ENCODE measurements at regions not wholly inside any gene's neighbourhood (a gene's known extent, or its start where the extent isn't known, plus 50 kb on each side); places are given as distances from the start of the nearest gene placed in this dataset.
"Not testable (repeated sequence)": the region's sequence is repeated elsewhere in the genome, so short reads cannot be mapped to it uniquely, and the experiment has no call there.

DNA sequence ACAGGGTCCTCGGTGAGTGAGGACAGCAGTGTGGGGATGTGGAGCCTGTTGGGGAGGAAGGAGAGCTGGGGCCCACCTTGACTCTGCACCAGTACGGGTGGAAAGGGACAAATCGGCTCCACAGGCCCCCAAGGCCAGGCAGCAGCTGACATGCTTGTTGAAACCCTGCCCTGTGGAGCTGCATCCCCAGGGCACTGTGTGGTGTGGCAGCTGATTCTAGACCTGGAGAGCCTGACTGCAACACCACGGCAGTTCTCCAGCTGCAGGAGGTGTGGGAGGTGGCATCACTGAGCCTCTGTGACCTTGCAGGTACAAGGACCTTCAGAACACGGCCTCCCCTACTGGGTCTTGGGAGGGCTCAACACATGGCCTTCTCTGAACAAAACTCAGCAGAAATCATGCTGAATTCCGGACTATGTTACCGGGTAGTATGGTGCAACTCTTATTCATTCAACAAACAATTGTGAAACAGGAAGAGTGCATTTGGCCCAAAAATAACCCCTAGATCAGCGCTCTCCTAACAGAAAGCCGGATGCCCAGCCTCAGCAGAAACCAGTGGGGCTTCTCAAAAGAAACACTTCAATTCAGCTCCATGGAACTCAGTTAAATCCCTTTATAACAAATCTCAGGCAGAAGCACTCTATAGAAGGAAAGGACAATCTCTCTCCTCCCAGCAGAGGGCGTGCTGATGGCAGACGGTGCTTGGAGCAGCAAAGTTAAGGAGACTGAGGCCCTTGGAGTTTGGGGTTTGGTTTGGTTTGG, 104.4 kb upstream of the SALL3 start:
- DNase-seq (ENCODE audit: low read depth in 2 of 2), result peak; percentile 11 to 12

DNA sequence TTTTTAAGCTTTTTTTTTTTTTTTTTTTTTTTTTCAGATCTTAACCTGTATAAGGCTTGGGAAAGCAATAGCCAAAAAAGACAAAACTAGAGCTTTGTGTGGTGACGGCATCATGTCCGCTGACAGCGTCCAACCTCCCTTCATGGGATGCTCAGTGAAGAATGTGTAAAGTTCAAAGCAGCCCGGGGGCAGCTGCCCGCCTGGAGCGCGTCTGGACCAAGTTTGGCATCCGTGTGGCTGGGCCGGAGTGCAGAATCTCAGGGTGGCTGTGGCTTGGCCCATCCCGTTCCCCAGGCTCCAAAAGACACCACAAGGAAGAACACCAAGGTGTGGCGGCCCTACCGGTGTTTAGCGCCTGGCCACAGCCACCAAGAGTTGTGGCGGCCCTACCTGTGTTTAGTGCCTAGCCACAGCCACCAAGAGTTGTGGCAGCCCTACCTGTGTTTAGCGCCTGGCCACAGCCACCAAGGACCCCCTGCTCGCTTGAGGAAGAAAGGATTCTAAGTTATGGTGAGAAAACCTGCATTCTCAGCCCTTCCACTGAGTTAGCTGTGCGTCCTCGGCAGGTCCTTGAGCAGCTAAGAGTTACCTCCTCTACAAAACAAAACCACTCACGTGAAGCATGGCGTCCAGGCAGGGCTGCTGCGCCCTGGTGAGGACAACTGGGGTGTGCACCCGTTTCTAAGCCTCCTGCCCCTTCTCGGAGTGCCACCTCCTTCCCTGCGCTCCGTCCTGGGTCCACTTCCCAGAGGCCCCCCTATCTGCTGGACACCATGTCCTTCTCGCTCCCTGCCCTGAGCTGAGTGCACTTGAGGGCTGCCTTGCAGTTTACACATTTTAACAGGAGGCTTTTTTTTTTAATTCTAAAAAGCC, 103.6 kb upstream of the SALL3 start:
- no peak for DNase-seq (ENCODE audit: low read depth in 2 of 2)

DNA sequence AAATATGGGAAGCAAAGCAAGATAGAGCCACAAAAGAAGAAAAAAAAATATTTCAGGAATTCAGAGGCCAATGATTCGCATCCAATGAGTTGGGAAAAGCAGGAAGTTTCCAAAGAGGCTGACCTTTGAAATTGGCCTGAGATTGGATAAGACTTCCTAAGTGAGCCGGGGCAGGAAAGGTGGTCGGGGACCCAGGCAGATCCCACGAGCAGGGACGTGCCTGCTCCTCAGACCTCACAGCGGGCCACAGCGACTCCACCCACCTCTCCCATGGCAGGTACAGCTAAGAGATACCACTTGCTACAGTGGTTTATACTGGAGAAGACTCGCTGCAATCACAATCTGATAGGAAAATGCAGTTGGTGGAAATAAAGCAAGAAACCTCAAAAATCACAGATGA, 102.8 kb upstream of the SALL3 start:
- no peak for DNase-seq (ENCODE audit: low read depth in 2 of 2)

DNA sequence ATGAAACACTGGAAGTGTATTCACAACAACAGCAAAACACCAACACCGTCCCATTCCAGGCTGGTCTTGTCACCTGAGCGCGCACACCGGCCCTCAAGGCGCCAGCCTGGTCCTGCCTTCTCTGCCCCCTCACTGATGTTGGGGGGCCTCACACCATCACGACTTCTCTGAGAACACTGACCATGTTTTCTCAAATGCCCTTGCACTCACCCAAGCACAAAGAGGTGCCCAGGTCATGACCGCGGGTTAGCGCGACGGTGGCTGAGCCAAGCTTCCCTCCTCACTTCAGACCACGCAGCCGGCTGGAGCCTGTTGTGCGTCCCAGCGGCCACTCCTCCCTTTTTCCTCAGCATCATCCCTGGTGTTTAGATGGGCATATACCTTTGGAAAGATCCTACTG, 101.3 kb upstream of the SALL3 start:
- DNase-seq (ENCODE audit: low read depth in 2 of 2), result no peak

DNA sequence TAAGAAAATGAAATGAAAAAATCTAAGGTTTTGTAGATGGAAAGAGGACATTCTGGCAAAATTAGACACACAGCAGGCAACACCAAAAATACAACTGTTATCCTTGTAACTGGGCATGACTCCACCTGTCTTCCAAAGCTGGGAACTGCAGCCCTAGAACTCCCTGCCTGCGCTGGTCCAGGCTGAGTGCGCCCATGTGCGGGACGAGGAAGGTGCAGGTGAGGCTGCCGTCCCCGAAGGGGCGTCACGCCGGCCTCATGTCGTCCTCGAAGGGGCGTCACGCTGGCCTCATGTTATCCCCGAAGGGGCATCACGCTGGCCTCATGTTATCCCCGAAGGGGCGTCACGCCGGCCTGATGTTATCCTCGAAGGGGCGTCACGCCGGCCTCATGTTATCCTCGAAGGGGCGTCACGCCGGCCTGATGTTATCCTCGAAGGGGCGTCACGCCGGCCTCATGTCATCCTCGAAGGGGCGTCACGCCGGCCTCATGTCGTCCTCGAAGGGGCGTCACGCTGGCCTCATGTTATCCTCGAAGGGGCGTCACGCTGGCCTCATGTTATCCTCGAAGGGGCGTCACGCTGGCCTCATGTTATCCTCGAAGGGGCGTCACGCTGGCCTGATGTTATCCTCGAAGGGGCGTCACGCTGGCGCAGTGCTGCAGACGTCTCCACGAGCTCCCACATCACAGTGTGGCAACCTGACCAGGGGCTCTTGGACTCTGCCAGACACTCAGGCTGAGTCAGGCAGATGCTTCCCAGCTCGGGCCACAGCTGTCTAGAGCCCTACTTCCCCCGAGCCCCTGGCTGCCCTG, 100.3 kb upstream of the SALL3 start:
- not testable (repeated sequence) for DNase-seq (ENCODE audit: low read depth in 2 of 2)

DNA sequence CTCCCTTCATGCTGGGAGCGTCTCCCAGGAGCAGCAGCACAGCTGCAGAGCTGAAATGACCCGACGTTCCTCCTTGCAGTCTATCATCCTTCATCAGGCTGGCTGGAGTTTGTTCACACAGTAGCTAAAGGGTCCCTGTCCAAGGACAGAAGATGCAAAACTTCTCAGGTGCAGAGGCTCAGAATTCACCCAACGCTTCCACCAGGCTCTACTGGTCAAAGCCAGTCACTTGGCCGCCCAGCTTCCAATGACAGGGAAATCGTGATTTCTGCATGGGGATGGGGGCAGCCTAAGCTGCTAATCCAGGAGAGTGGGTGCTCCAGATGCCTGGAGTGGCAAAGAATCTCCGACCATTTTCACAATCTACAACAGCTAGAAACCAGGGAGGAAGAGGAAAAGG, 97.0 kb upstream of the SALL3 start:
- DNase-seq (ENCODE audit: low read depth in 2 of 2), result no peak

DNA sequence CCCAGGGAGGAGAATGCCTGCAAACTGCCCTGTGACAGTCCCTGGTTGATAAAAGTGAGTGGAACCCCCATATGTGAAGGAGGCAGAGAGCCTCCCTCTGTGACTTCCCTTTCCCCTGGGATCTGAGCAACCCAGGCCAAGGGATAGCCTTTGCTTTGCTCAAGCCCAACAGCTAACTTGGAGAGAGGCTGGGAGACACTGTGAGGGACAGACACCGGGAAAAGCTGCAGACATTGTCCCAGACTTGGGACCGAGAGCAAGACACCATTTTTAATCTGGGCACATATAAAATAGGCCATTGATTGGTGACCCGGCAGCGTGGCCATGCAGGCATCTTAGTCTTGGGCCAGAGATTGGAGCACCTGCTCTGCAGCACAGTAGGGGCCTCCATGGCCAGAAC, 96.1 kb upstream of the SALL3 start:
- no peak for DNase-seq (ENCODE audit: low read depth in 2 of 2)

DNA sequence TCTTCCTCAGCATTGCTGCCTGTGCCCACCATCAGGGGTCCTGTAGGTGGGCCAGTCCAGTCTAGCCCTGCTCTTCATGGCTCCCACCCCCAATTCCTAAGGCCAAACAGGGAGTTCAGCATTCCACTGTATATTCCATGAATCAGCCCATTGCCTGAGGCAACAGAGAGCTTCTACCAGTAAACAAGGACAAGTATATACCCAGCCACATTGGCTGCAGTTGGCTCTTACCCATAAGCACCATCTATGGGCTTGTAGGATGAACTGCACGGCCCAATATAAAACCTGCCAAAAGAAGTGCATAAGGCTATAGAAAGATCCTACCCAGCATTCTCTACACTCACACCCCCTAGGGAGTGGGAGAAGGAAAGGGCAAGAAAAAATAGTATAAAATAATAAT, 95.1 kb upstream of the SALL3 start:
- DNase-seq (ENCODE audit: low read depth in 2 of 2), result no peak

DNA sequence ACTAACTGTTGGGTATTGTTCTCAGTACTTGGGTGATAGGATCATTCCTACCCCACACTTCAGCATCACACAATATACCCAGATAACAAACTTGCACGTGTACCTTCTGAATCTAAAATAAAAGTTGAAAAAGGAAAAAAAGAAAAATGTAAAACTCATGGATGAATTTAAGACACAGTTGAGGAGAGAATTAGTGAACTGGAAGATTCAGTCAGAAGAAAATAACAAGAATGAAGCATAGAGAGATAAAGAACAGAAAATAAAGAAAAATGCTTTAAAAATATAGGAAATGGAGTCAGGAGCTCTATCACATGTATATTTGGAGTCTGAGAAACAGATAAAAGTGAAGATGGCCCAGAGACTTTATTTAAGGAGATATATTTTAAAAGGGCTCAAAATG, 90.4 kb upstream of the SALL3 start:
- DNase-seq (ENCODE audit: low read depth in 2 of 2), result no peak

DNA sequence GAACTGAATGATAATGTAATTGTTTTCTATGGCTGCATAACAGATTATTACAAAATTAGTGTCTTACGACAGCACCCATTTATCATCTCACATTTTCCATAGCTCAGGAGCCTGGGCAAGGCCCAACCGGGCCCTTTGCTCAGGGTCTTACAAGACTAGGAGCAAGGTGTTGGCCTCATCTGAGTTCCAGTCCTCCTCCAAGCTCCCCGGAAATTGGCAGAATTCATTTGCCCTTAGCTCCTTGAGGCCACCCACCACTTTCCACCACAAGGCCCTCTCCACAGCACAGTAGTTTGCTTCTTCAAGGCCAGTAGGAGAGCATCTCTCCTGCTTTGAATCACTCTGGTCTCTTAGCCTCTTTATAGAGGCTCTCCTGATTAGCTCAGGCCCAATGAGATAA, 89.2 kb upstream of the SALL3 start:
- DNase-seq (ENCODE audit: low read depth in 2 of 2), result no peak

DNA sequence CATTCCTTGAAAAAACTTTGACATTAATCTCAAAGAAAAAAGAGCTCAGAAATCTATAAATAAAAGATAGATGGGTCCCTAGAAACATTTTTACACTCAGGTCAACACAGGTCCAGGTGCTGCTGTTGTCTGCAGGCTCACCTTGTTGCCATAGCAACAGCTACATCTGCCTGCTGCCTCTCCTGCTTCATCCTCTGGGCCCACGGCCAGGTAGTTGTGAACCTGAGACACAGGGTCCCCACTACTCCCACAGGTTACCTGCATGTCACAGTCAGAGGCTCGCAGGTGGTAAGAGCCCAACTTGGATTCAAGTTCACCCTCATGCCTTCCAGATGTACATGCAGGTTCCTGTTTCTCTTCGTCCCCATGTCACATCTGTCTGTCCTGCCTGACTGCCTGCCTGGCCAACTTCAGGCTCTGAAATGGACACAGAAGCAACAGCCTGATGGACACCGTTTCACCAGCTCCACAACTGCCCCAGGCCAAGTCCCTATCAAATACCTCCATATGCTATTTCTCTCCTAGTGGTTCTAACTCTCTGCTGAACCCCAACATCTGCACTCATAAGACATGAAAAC, 88.3 kb upstream of the SALL3 start:
- no peak for DNase-seq (ENCODE audit: low read depth in 2 of 2)

DNA sequence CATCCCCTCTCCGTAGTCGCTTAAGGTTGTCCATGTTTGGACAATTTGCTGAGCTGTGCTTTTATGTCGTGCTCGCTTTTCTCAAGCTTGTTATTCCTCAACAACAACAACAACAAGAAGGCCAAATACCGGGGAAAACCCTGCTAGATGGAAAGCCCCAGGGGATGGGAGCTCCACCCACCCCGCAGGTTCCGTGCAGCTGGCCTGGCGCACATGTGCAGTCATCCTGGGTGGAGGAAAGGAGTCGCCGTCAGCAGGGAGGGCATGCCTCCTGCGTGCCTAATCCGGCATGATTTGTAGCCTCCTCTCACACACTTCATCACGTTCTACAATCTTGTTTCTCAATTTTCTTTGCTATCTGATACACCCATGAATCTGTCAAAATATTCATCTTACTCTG, 87.4 kb upstream of the SALL3 start:
- DNase-seq (ENCODE audit: low read depth in 2 of 2), result no peak

DNA sequence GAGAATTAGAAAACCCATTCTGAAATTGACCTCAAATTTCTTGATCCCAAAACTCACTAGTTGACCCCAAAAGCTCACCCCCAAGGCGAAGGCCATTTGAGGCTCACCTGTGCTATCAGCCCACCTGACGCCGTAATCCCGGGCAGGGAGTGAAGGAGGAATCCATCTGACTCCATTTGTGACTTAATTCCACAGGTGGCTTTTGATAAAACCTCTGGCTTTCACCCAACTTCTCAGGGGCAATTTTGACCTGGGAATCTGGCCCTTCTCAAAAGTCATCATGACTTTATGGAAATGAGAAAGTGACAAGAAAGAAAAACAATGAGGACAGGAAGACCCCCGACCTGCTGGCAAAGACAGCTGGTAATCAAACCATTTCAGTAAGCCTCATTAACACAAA, 86.9 kb upstream of the SALL3 start:
- no peak for DNase-seq (ENCODE audit: low read depth in 2 of 2)

DNA sequence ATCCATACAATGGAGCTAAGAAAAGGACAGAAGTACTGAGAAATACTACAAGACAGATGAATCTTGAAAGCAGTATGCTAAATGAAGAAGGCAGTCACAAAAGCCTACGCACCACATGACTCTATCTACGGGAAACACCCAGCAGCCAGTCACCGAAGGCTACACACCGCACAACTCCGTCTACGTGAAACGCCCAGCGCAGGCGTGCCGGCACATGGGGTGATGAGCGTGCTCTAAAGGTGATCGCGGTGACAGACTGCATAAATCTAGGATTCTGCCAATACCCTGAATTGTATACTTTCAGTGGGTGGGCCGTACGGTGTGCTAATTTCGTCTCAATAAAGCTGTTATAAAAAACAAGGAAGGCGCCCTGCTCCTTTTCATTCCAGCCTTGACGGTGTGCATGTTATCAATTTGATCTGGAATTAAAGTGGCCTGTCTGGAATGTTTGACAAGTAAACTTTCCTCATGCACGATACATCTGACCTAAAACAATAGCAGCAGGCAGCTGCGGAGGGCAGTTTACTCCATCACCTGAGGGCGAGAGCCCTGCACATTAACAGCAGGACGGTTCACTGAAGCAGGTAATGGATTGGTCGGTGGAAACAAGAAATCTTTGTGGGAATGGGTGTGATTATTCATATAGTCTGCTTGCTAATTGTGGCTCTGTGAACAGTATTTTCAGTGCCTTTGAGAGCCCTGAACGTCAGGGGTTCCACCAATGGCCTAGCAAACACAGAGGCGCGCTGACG, 86.2 kb upstream of the SALL3 start:
- no peak for DNase-seq (ENCODE audit: low read depth in 2 of 2)

DNA sequence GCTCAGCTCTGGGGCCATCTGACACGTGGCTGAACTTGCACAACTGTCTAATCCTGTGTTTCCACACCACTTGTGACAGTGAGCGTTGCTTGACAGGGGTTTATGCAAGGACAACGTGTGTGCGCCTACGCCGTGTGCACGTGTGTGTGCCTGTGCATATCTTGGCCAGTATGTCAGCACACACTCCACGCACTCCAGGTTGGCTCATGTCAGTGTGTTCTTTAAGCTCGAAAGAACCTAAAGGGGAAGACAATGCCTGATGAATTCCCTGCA, 85.6 kb upstream of the SALL3 start:
- DNase-seq (ENCODE audit: low read depth in 2 of 2), result no peak

DNA sequence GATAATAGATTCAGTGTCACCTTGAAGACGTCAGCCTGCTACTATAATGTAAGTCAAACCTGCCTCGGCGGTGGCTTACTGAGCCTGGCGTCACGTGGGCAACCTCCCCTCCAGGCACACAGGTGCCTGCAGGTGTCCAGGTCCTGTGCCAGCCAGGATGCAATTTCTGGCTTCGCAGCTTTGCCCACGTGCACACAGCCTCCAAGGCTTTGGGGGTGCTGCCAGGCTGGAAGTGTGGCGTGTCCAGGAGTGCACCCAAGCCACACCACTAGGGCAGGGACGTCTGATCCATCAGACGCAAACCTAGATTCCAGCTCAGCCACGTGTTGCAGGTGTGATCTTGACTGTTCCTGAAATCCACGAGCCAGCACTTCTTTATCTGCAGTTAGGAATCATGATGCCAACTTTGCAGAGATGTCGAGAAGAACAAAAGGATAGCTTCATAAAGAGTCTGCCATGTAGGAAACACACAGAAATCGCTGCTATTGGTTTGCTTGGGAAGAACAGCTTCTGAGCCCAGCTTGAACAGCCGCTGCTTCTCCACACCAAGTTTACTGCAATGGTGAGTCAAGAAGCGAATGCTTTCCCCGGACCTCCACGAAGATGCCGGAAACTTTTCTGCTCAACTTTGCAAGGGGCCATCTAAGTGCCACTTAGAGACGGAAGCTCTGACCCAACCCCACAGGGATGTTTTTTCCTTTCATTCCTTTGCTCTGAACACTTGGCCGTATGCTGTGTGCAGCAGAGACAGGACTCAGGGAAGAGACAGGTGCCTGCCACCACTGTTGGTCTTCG, 84.2 kb upstream of the SALL3 start:
- DNase-seq (ENCODE audit: low read depth in 2 of 2), result no peak

DNA sequence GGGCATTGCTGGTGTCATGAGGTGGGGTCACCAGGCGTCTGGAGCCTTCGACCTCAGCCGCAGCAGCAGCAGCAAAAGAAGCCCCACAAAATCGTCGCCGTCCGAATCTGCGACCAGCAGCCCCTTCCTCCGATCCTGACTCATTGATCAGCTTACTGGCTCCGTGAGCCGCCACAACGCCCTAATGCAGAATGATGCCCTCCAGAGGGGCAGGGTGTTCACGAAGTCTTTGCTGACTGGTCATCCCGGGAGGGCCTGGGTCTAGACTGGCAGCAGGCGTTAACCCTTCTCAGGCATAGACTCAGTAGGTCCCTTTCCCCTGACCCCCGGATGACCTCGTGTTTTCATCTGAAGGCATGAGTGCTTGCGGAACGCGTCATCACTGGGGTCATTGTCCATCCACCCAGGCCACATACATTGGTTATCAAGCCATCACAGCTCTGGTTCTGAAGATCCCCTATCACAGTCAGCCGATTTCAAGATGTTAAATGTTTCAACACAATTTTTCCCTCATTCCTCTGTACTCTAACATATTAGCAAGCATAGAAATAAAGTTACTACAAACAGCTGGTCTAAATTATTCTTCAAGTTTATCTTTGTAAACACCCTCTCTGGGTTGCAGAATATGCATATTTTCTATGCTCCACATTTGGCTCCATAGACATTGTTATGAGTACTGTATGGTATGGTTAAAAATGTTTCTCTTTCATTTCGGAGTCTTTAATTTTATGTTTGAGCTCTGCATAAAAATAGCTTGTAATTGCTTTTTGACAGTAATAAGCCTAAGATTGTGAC, 83.3 kb upstream of the SALL3 start:
- no peak for DNase-seq (ENCODE audit: low read depth in 2 of 2)

DNA sequence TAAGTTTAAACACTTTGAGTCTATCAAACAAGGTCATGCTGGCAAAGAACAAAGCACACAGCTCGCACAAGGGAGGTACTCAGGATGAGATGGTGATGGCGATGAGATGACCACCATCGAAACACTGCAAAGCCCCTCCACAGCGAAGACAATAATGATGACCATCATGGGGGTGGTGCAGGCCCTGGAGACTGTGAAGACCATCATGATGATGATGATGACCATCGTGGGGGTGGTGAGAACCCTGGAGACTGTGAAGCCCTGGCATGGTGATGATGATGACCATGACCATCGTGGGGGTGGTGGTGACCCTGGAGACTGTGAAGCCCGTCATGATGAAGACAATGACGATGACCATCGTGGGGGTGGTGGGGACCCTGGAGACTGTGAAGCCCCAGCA, 81.6 kb upstream of the SALL3 start:
- DNase-seq (ENCODE audit: low read depth in 2 of 2), result no peak

DNA sequence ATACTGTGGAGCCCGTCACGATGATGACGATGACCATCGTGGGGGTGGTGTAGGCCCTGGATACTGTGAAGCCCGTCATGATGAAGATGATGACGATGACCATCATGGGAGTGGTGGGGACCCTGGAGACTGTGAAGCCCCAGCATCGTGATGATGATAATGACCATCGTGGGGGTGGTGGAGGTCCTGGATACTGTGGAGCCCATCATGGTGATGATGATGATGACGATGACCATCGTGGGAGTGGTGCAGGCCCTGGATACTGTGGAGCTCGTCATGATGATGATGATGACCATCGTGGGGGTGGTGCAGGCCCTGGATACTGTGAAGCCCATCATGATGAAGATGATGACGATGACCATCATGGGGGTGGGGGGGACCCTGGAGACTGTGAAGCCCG, 81.0 kb upstream of the SALL3 start:
- no peak for DNase-seq (ENCODE audit: low read depth in 2 of 2)

DNA sequence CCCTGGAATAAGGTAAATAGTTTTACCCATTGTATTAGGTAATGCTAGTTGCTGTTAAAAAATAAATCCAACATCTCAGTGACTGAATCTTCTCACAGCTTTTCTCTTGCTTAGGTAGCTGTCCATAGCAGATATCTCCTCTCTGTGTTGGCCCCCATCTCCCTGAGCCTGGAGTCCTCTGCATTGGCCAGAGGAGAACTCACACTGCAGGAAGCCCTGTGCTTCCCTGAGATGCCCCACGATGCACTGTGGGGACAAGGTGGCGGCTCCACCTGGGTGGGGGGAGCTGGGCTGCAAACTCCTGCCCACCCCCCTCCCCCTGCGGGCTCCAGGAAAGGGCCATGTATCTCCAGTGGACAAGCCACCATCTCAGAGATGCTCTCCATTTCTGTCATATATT, 80.4 kb upstream of the SALL3 start:
- DNase-seq (ENCODE audit: low read depth in 2 of 2), result no peak

All from stimulated activated CD8-positive, alpha-beta memory T cell treated with anti-CD3 and anti-CD28 coated beads, Interleukin-2, amount 100 ng/mL, for 48 hours (primary cell).